ENCODE measurements at regions not wholly inside any gene's neighbourhood (a gene's known extent, or its start where the extent isn't known, plus 50 kb on each side); places are given as distances from the start of the nearest gene placed in this dataset.

DNA sequence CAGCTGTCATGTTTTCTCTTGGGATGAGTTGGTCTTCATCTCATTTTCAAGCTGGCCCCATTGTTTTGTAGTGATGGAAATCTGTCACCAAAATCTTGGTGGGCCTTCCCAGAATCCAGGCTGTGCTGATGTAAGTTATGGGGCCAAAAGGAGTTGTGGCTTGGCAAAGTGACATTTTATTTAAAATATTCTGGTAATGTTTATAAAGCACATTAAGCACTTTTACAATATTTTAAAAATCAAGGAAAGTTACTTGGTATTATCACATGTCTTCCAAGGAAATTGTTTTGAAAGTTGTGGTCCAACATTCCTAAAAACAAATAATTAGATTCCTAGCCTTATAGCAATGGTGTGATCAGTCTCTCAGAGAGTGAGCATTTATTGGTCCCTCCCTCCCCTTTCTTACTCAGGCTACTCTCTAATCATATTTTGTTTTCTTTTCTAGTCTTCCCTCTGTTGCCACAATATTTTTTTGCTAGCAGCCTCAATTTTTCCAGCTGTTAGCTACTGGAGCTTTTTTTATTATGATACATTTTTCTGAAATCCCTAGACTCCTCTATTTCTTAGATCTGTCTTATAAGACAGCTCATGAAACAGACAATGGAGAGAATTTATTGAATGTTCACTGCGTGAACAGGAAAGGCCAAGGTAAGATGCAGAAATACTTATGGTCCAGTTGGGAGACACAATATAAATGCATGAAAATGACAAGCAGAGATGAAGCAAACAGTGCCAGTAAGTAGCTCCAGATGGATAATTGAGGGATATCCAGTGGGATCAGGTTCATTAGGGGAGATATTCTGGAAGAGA, 408.1 kb upstream of the ZNF608 start:
- H3K9me3 ChIP-seq (ENCODE audit: insufficient read depth, low read length) = no peaks in the 10 kb centered on the region
- H3K36me3 ChIP-seq (ENCODE audit: insufficient read depth, insufficient read length, low read length) = no peaks in the 10 kb centered on the region
- no peak for DNase-seq (ENCODE audit: low read depth, low spot score)
- no peaks in the 10 kb centered on the region for H3K27me3 ChIP-seq (ENCODE audit: insufficient read depth, insufficient read length)
- H3K4me1 ChIP-seq (ENCODE audit: insufficient read depth, insufficient read length) = no peaks in the 10 kb centered on the region
- H3K9ac ChIP-seq (ENCODE audit: insufficient read length, low read depth) = no peak overlapping the region
- no peak overlapping the region for H3K4me3 ChIP-seq (ENCODE audit: insufficient read length, low read depth)
- no peak for TF ChIP-seq SUZ12 (IDR thresholded peaks at IDR 0.05; ENCODE audit: extremely low read depth, insufficient read depth, insufficient read length)
- TF ChIP-seq ZNF274 (IDR thresholded peaks at IDR 0.05; ENCODE audit: low read depth, low read length) = no peak
- no peak for TF ChIP-seq YY1 (IDR thresholded peaks at IDR 0.05; ENCODE audit: insufficient read depth, insufficient read length)

DNA sequence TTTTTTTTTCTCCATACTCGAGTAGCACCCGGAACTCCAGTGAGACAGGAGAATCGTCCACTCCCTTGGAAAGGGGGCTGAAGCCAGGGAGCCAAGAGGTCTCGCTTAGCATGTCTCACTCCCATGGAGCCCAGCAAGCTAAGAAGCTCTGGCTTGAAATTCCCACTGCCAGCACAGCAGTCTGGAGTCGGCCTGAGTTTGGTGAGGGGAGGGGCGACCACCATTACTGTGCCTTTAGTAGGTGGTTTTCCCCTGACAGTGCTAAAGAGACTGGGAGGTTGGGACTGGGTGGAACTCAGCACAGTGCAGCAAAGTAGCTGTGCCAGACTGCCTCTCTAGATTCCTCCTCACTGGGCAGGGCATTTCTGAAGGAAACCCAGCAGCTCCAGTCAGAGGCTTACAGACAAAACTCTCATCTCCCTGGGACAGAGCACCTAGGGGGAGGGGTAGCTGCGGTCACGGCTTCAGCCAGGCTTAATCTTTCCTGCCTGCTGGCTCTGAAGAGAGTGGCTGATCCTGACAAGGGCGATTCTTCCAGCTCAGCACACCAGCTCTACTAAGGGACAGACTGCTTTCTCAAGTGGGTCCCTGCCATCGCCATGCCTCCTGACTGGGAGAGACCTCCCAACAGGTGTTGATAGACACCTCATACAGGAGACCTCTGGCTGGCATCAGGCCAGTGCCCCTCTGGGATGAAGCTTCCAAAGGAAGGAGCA, 414.5 kb upstream of the ZNF608 start:
- H3K27me3 ChIP-seq (ENCODE audit: insufficient read depth, insufficient read length) = no peaks in the 10 kb centered on the region
- TF ChIP-seq YY1 (IDR thresholded peaks at IDR 0.05; ENCODE audit: insufficient read depth, insufficient read length) (no peak), ZNF274 (IDR thresholded peaks at IDR 0.05; ENCODE audit: low read depth, low read length) (no peak), SUZ12 (IDR thresholded peaks at IDR 0.05; ENCODE audit: extremely low read depth, insufficient read depth, insufficient read length) (no peak)
- H3K4me1 ChIP-seq (ENCODE audit: insufficient read depth, insufficient read length) = no peaks in the 10 kb centered on the region
- peak overlapping the region; percentile 59 for H3K9ac ChIP-seq (ENCODE audit: insufficient read length, low read depth)
- peaks cover 3% of the 10 kb centered on the region; the same call in 1 of the 2 replicates for H3K9me3 ChIP-seq (ENCODE audit: insufficient read depth, low read length)
- H3K36me3 ChIP-seq (ENCODE audit: insufficient read depth, insufficient read length, low read length) = no peaks in the 10 kb centered on the region
- H3K4me3 ChIP-seq (ENCODE audit: insufficient read length, low read depth) = no peak overlapping the region
- DNase-seq (ENCODE audit: low read depth, low spot score) = peak; percentile 9

DNA sequence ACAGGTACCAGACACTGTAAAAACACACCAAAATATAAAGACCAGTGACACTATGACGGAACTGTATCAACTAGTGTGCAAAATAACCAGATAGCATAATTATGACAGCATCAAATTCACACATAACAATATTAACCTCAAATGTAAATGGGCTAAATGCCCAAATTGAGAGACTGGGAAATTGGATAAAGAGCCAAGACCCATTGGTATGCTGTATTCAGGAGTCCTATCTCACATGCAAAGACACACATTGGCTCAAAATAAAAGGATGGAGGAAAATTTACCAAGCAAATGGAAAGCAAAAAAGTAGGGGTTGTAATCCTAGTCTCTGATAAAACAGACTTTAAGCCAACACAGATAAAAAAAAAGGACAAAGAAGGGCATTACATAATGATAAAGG, 416.3 kb upstream of the ZNF608 start:
- Histone ChIP-seq H3K4me1 (ENCODE audit: insufficient read depth, insufficient read length) (no peaks in the 10 kb centered on the region), H3K9me3 (ENCODE audit: insufficient read depth, low read length) (peaks cover 3% of the 10 kb centered on the region; the same call in 1 of the 2 replicates), H3K27me3 (ENCODE audit: insufficient read depth, insufficient read length) (no peaks in the 10 kb centered on the region), H3K9ac (ENCODE audit: insufficient read length, low read depth) (no peak overlapping the region), H3K36me3 (ENCODE audit: insufficient read depth, insufficient read length, low read length) (no peaks in the 10 kb centered on the region), H3K4me3 (ENCODE audit: insufficient read length, low read depth) (no peak overlapping the region)
- DNase-seq (ENCODE audit: low read depth, low spot score) = no peak
- no peak for TF ChIP-seq ZNF274 (IDR thresholded peaks at IDR 0.05; ENCODE audit: low read depth, low read length)
- TF ChIP-seq SUZ12 (IDR thresholded peaks at IDR 0.05; ENCODE audit: extremely low read depth, insufficient read depth, insufficient read length) = no peak
- no peak for TF ChIP-seq YY1 (IDR thresholded peaks at IDR 0.05; ENCODE audit: insufficient read depth, insufficient read length)

DNA sequence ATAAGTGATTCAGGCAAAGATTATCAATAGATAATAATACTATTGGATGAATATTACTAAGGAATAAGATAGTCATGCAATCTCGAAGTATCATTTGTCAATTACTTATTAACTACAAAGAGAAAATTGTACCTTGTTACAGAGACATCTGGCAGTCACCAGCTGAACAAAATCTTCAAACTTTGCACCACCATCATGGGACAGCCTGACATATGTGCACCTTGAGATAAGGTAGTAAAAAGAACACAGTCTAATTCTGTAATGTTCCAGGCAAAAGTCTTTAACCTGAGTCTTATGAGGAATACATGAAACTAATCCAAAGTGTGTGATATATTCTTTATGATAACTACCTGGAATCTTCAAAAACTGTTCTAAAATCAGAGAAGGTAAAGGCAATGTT, 423.0 kb upstream of the ZNF608 start:
- Histone ChIP-seq H3K9ac (ENCODE audit: insufficient read length, low read depth) (no peak overlapping the region), H3K36me3 (ENCODE audit: insufficient read depth, insufficient read length, low read length) (no peaks in the 10 kb centered on the region), H3K27me3 (ENCODE audit: insufficient read depth, insufficient read length) (no peaks in the 10 kb centered on the region), H3K9me3 (ENCODE audit: insufficient read depth, low read length) (no peaks in the 10 kb centered on the region), H3K4me1 (ENCODE audit: insufficient read depth, insufficient read length) (no peaks in the 10 kb centered on the region), H3K4me3 (ENCODE audit: insufficient read length, low read depth) (no peak overlapping the region)
- no peak for DNase-seq (ENCODE audit: low read depth, low spot score)
- TF ChIP-seq SUZ12 (IDR thresholded peaks at IDR 0.05; ENCODE audit: extremely low read depth, insufficient read depth, insufficient read length) (no peak), YY1 (IDR thresholded peaks at IDR 0.05; ENCODE audit: insufficient read depth, insufficient read length) (no peak), ZNF274 (IDR thresholded peaks at IDR 0.05; ENCODE audit: low read depth, low read length) (no peak)

GRCh38 chr5:125171641-125172040, 425.2 kb upstream of the ZNF608 start:
- Histone ChIP-seq H3K4me3 (ENCODE audit: insufficient read length, low read depth) (no peak overlapping the region), H3K4me1 (ENCODE audit: insufficient read depth, insufficient read length) (no peaks in the 10 kb centered on the region), H3K27me3 (ENCODE audit: insufficient read depth, insufficient read length) (no peaks in the 10 kb centered on the region), H3K9me3 (ENCODE audit: insufficient read depth, low read length) (no peaks in the 10 kb centered on the region), H3K9ac (ENCODE audit: insufficient read length, low read depth) (no peak overlapping the region), H3K36me3 (ENCODE audit: insufficient read depth, insufficient read length, low read length) (no peaks in the 10 kb centered on the region)
- TF ChIP-seq SUZ12 (IDR thresholded peaks at IDR 0.05; ENCODE audit: extremely low read depth, insufficient read depth, insufficient read length) (no peak), ZNF274 (IDR thresholded peaks at IDR 0.05; ENCODE audit: low read depth, low read length) (no peak), YY1 (IDR thresholded peaks at IDR 0.05; ENCODE audit: insufficient read depth, insufficient read length) (no peak)
- DNase-seq (ENCODE audit: low read depth, low spot score) = no peak

GRCh38 chr5:125175348-125176004, 429.0 kb upstream of the ZNF608 start:
- Histone ChIP-seq H3K4me3 (ENCODE audit: insufficient read length, low read depth) (no peak overlapping the region), H3K36me3 (ENCODE audit: insufficient read depth, insufficient read length, low read length) (no peaks in the 10 kb centered on the region), H3K27me3 (ENCODE audit: insufficient read depth, insufficient read length) (no peaks in the 10 kb centered on the region), H3K4me1 (ENCODE audit: insufficient read depth, insufficient read length) (no peaks in the 10 kb centered on the region), H3K9me3 (ENCODE audit: insufficient read depth, low read length) (no peaks in the 10 kb centered on the region), H3K9ac (ENCODE audit: insufficient read length, low read depth) (no peak overlapping the region)
- no peak for TF ChIP-seq SUZ12 (IDR thresholded peaks at IDR 0.05; ENCODE audit: extremely low read depth, insufficient read depth, insufficient read length)
- no peak for TF ChIP-seq ZNF274 (IDR thresholded peaks at IDR 0.05; ENCODE audit: low read depth, low read length)
- TF ChIP-seq YY1 (IDR thresholded peaks at IDR 0.05; ENCODE audit: insufficient read depth, insufficient read length) = no peak
- DNase-seq (ENCODE audit: low read depth, low spot score) = no peak

DNA sequence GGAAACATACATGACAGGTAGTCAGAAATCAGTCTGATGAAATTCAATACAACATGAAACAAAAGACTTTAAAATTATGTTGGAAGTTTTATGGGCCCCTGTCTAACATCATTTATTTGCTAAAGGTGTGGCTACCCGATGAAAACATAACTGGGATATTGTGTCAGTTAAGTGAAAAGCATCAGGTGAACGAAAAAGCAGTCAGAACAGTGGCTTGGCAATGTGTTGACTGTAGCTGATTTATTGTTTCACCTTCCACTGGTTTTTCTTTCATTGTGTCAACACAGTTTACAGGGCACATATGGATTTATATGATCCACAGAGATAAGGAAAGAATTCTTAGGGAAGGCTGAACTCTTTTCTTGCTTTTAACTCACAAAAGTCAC, 429.6 kb upstream of the ZNF608 start:
- no peaks in the 10 kb centered on the region for H3K27me3 ChIP-seq (ENCODE audit: insufficient read depth, insufficient read length)
- no peaks in the 10 kb centered on the region for H3K9me3 ChIP-seq (ENCODE audit: insufficient read depth, low read length)
- H3K9ac ChIP-seq (ENCODE audit: insufficient read length, low read depth) = no peak overlapping the region
- H3K4me3 ChIP-seq (ENCODE audit: insufficient read length, low read depth) = no peak overlapping the region
- H3K36me3 ChIP-seq (ENCODE audit: insufficient read depth, insufficient read length, low read length) = no peaks in the 10 kb centered on the region
- H3K4me1 ChIP-seq (ENCODE audit: insufficient read depth, insufficient read length) = no peaks in the 10 kb centered on the region
- TF ChIP-seq SUZ12 (IDR thresholded peaks at IDR 0.05; ENCODE audit: extremely low read depth, insufficient read depth, insufficient read length) (no peak), YY1 (IDR thresholded peaks at IDR 0.05; ENCODE audit: insufficient read depth, insufficient read length) (no peak), ZNF274 (IDR thresholded peaks at IDR 0.05; ENCODE audit: low read depth, low read length) (no peak)
- no peak for DNase-seq (ENCODE audit: low read depth, low spot score)
